ENCODE measurements at regions not wholly inside any gene's neighbourhood (a gene's known extent, or its start where the extent isn't known, plus 50 kb on each side); places are given as distances from the start of the nearest gene placed in this dataset.
A peak's percentile ranks its signal among the peaks of the same experiment; 100 is the strongest.

DNA sequence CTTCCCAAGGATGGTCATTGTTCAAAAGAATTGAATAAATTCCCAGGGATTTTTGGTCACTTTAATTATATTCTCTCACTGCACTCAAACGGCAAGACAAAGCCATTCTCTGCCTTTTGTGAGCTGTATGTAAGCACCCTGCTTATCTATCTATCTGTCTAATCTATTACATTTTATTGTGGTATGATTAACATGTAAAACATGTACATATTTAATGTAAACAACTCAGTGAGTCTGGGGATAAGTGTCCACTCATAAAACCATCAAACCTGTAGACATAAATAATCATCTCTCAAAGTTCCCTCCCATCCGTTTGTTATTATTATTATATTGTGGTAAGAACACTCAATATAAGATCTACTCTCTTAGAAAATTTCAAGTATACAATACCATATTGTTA, 167.1 kb downstream of the CAND1 start:
- intact Hi-C loops (cut with micrococcal nuclease): loop anchor here (2.0 kb wide), 1 partner anchor 79 kb away; no protein-coding TSS in a partner anchor
- Mint-ChIP-seq H3K4me1 (peaks cover 10 to 12% (median 11%) of the 10 kb centered on the region in 4 donors), H3K36me3 (no peaks in the 10 kb centered on the region), H3K27me3 (no peaks in the 10 kb centered on the region), H3K27ac (no peak overlapping the region), H3K4me3 (no peak overlapping the region), H3K9me3 (no peaks in the 10 kb centered on the region)
- ChIA-PET POLR2A (ENCODE audit: partially characterized antibody) (no interaction called here), CTCF (ENCODE audit: partially characterized antibody) (interaction anchor here (0.6 to 1.8 kb wide), 3 partner anchors 15 to 896 kb away, joined by 3 to 11 read pairs (median 3); partner anchors contain the start of gene MDM1)
- no peak overlapping the region for H3K27ac ChIP-seq (ENCODE audit: low read depth, low read length)
- no peak overlapping the region for H3K4me3 ChIP-seq (ENCODE audit: low read length in 2 of 2)
- no peaks in the 10 kb centered on the region for H3K4me1 ChIP-seq (ENCODE audit: insufficient read depth, low read length)
- no peak for DNase-seq
- H3K36me3 ChIP-seq (ENCODE audit: insufficient read depth, low read length): no peaks in the 10 kb centered on the region
- no peaks in the 10 kb centered on the region for H3K9me3 ChIP-seq (ENCODE audit: control insufficient read depth in 1 of 2, low read length in 2 of 2)
- no peaks in the 10 kb centered on the region for H3K27me3 ChIP-seq (ENCODE audit: insufficient read depth, low read length)

DNA sequence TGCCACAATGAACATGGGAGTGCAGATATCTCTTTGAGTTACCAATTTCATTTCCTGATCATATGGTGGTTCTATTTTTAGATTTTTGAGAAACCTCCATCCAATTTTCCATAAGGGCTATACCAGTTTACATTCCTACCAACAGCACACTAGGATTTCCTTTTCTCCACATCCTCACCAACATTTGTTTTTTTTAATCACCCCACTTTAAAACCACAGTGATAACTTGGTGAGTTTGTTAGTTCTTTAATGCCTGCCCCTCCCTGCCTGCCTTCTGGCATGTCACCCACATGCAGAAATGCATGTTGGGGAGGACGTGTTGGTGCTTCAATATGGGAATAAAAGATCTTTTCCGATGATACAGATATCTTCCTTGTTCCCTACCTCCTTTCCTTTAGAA, 167.9 kb downstream of the CAND1 start:
- Mint-ChIP-seq H3K36me3 (no peaks in the 10 kb centered on the region), H3K4me1 (peaks cover 17 to 20% (median 19%) of the 10 kb centered on the region in 4 donors), H3K4me3 (no peak overlapping the region), H3K9me3 (no peaks in the 10 kb centered on the region), H3K27me3 (no peaks in the 10 kb centered on the region), H3K27ac (no peak overlapping the region)
- intact Hi-C loops (cut with micrococcal nuclease): loop anchor here (2.0 kb wide), 1 partner anchor 80 kb away; no protein-coding TSS in a partner anchor
- H3K27me3 ChIP-seq (ENCODE audit: insufficient read depth, low read length): no peaks in the 10 kb centered on the region
- POLR2A ChIA-PET (ENCODE audit: partially characterized antibody): no interaction called here
- H3K4me1 ChIP-seq (ENCODE audit: insufficient read depth, low read length): peaks cover 7% of the 10 kb centered on the region
- CTCF ChIA-PET (ENCODE audit: partially characterized antibody): interaction anchor here (0.9 to 1.8 kb wide), 2 partner anchors 16 to 81 kb away, joined by 3 to 11 read pairs; no protein-coding TSS in a partner anchor
- H3K9me3 ChIP-seq (ENCODE audit: control insufficient read depth in 1 of 2, low read length in 2 of 2): no peaks in the 10 kb centered on the region
- no peaks in the 10 kb centered on the region for H3K36me3 ChIP-seq (ENCODE audit: insufficient read depth, low read length)
- H3K27ac ChIP-seq (ENCODE audit: low read depth, low read length): no peak overlapping the region
- no peak for DNase-seq
- H3K4me3 ChIP-seq (ENCODE audit: low read length in 2 of 2): no peak overlapping the region

DNA sequence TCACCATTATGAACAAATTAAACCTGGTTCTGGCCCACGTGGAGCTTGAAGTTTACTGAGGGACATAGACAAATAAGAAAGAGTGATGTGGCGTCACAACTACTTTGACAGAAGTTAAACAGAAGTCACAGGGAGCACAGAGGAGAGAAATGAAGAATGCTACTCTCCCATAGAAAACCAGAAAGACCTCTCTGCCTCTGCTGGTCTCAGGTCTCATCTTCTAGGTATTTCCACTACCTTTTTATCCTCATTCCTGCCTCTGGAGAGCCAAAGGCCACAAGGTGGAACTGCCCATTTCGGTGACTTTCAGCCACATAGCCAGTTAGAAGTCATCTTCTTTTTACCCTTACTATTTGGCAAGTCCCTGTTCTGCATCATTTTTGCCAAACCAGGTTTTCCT, 170.5 kb downstream of the CAND1 start:
- Mint-ChIP-seq H3K36me3 (no peaks in the 10 kb centered on the region), H3K9me3 (no peaks in the 10 kb centered on the region), H3K4me3 (no peak overlapping the region), H3K27me3 (no peaks in the 10 kb centered on the region), H3K27ac (no peak overlapping the region), H3K4me1 (peaks cover 20 to 34% (median 28%) of the 10 kb centered on the region in 4 donors)
- Histone ChIP-seq H3K27ac (ENCODE audit: low read depth, low read length) (no peak overlapping the region), H3K4me3 (ENCODE audit: low read length in 2 of 2) (no peak overlapping the region), H3K9me3 (ENCODE audit: control insufficient read depth in 1 of 2, low read length in 2 of 2) (no peaks in the 10 kb centered on the region), H3K4me1 (ENCODE audit: insufficient read depth, low read length) (peaks cover 12% of the 10 kb centered on the region), H3K27me3 (ENCODE audit: insufficient read depth, low read length) (no peaks in the 10 kb centered on the region), H3K36me3 (ENCODE audit: insufficient read depth, low read length) (no peaks in the 10 kb centered on the region)
- POLR2A ChIA-PET (ENCODE audit: partially characterized antibody): no interaction called here
- intact Hi-C loops (cut with micrococcal nuclease): loop anchor here (5.0 kb wide), 1 partner anchor 78 kb away; no protein-coding TSS in a partner anchor
- no peak for DNase-seq
- CTCF ChIA-PET (ENCODE audit: partially characterized antibody): interaction anchor here (0.9 to 3.2 kb wide), 7 partner anchors 9 to 503 kb away, joined by 4 to 23 read pairs (median 6); partner anchors contain the start of gene DYRK2

DNA sequence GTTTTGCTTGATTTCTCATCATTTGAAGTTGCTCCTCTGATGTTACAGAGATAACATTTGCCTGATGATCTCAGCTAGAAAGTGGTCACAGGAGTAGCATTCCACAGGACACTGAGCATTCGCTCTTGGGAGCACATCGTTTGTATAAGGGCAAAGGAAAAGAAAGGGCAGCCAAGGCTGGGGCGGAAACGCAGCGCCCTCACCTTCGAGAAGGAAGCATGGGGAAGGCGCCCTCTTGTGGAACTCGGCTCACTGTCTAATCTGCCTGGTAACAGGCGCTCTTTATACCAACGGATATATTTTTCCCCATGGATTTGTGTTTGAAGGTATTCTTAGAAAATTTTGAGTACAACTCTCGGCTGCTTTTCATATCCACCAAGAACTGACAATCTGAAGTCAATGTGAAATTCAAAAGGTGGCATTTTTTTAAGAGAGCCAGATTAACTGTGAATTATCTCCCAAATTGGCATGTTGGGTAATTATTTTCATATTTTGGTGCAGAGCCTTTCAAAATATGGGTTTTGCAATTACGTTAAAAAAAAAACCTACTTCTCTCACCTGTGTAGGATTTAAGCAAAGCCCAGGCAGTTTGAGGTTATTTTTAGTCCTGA, 172.7 kb downstream of the CAND1 start:
- peak; percentile 68 to 79 (median 68) for DNase-seq
- H3K9me3 Mint-ChIP-seq: no peaks in the 10 kb centered on the region
- Histone ChIP-seq H3K4me1 (ENCODE audit: insufficient read depth, low read length) (peaks cover 12% of the 10 kb centered on the region), H3K27ac (ENCODE audit: low read depth, low read length) (no peak overlapping the region), H3K27me3 (ENCODE audit: insufficient read depth, low read length) (no peaks in the 10 kb centered on the region), H3K9me3 (ENCODE audit: control insufficient read depth in 1 of 2, low read length in 2 of 2) (no peaks in the 10 kb centered on the region), H3K36me3 (ENCODE audit: insufficient read depth, low read length) (no peaks in the 10 kb centered on the region), H3K4me3 (ENCODE audit: low read length in 2 of 2) (no peak overlapping the region)
- peak overlapping the region; percentile 43 to 72 (median 68) for H3K4me3 Mint-ChIP-seq
- intact Hi-C loops (cut with micrococcal nuclease): loop anchor here (1.0 to 5.0 kb wide), 6 partner anchors 41 to 501 kb away; no protein-coding TSS in a partner anchor
- H3K27ac Mint-ChIP-seq: peak overlapping the region in 6 of 7 donors; percentile 10 to 86 (median 82)
- ChIA-PET POLR2A (ENCODE audit: partially characterized antibody) (interaction anchor here (0.7 to 3.3 kb wide), 9 partner anchors 9 to 207 kb away, joined by 3 to 20 read pairs (median 6); partner anchors contain the start of gene DYRK2), CTCF (ENCODE audit: partially characterized antibody) (interaction anchor here (0.7 to 3.2 kb wide), 24 partner anchors 9 to 507 kb away, joined by 3 to 23 read pairs (median 5); no protein-coding TSS in a partner anchor)
- no peaks in the 10 kb centered on the region for H3K27me3 Mint-ChIP-seq
- peaks cover 21 to 35% (median 27%) of the 10 kb centered on the region in 4 donors for H3K4me1 Mint-ChIP-seq
- no peaks in the 10 kb centered on the region for H3K36me3 Mint-ChIP-seq

DNA sequence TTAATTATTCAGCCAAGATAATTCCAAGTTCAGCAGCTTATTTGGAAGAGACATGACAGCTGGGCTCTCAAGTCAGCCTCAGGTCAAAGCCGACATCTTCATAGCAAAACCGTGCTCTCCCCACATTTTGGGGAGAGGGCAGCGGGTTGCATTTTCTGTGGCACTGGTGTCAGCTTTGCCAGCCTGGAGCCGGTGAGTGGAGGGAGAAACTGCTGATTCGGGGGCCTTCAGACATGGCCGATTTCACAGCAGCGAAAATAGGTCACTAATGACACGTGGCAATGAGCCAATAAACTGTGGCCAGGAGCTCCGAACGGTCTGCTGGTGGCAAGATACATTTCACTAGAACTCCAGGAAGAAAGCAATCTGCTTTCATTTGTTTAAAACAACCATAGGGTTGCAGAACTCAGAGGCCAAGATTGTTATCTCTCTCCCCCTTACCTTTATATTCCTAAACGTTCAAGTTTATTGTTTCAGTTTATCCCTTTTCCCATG, 173.2 kb downstream of the CAND1 start:
- Histone ChIP-seq H3K36me3 (ENCODE audit: insufficient read depth, low read length) (no peaks in the 10 kb centered on the region), H3K27ac (ENCODE audit: low read depth, low read length) (no peak overlapping the region), H3K4me1 (ENCODE audit: insufficient read depth, low read length) (peaks cover 12% of the 10 kb centered on the region), H3K4me3 (ENCODE audit: low read length in 2 of 2) (no peak overlapping the region), H3K27me3 (ENCODE audit: insufficient read depth, low read length) (no peaks in the 10 kb centered on the region), H3K9me3 (ENCODE audit: control insufficient read depth in 1 of 2, low read length in 2 of 2) (no peaks in the 10 kb centered on the region)
- Mint-ChIP-seq H3K4me3 (peak overlapping the region in 1 of 8 donors; percentile 10), H3K27me3 (no peaks in the 10 kb centered on the region), H3K4me1 (peaks cover 17 to 32% (median 23%) of the 10 kb centered on the region in 4 donors), H3K9me3 (no peaks in the 10 kb centered on the region), H3K27ac (no peak overlapping the region), H3K36me3 (no peaks in the 10 kb centered on the region)
- DNase-seq: no peak
- POLR2A ChIA-PET (ENCODE audit: partially characterized antibody): interaction anchor here (0.8 to 3.3 kb wide), 7 partner anchors 9 to 207 kb away, joined by 3 to 20 read pairs (median 6); partner anchors contain the start of gene DYRK2
- intact Hi-C loops (cut with micrococcal nuclease): loop anchor here (1.0 to 5.0 kb wide), 2 partner anchors 41 to 75 kb away; no protein-coding TSS in a partner anchor
- CTCF ChIA-PET (ENCODE audit: partially characterized antibody): interaction anchor here (1.0 to 3.2 kb wide), 10 partner anchors 9 to 209 kb away, joined by 3 to 23 read pairs (median 7); no protein-coding TSS in a partner anchor

DNA sequence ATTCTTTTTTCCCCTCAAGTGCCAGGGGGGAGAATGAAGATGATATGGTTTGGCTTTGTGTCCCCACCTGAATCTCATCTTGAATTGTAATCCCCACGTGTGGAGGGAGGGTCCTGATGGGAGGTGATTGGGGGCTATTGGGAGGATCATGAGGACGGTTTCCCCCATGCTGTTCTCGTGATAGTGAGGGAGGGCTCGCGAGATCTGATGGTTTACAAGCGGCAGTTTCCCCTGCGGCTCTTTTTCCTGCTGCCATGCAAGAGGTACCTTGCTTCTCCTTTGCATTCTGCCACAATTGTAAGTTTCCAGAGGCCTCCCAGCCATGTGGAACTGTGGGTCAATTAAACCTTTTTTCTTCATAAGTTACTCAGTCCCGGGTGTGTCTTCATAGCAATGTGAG, 173.7 kb downstream of the CAND1 start:
- no peak for DNase-seq
- no peak overlapping the region for H3K27ac Mint-ChIP-seq
- H3K9me3 ChIP-seq (ENCODE audit: control insufficient read depth in 1 of 2, low read length in 2 of 2): no peaks in the 10 kb centered on the region
- intact Hi-C loops (cut with micrococcal nuclease): loop anchor here (1.0 to 5.0 kb wide), 2 partner anchors 40 to 74 kb away; no protein-coding TSS in a partner anchor
- POLR2A ChIA-PET (ENCODE audit: partially characterized antibody): interaction anchor here (0.8 to 3.3 kb wide), 3 partner anchors 8 to 206 kb away, joined by 3 to 20 read pairs (median 13); partner anchors contain the start of gene DYRK2
- no peaks in the 10 kb centered on the region for H3K36me3 Mint-ChIP-seq
- H3K27me3 Mint-ChIP-seq: peaks cover 0 to 1% of the 10 kb centered on the region in 2 donors
- CTCF ChIA-PET (ENCODE audit: partially characterized antibody): interaction anchor here (1.0 to 3.2 kb wide), 7 partner anchors 8 to 208 kb away, joined by 3 to 23 read pairs (median 9); no protein-coding TSS in a partner anchor
- peaks cover 18 to 34% (median 25%) of the 10 kb centered on the region in 4 donors for H3K4me1 Mint-ChIP-seq
- no peak overlapping the region for H3K4me3 ChIP-seq (ENCODE audit: low read length in 2 of 2)
- no peaks in the 10 kb centered on the region for H3K27me3 ChIP-seq (ENCODE audit: insufficient read depth, low read length)
- no peak overlapping the region for H3K27ac ChIP-seq (ENCODE audit: low read depth, low read length)
- peaks cover 12% of the 10 kb centered on the region for H3K4me1 ChIP-seq (ENCODE audit: insufficient read depth, low read length)
- no peaks in the 10 kb centered on the region for H3K9me3 Mint-ChIP-seq
- H3K36me3 ChIP-seq (ENCODE audit: insufficient read depth, low read length): no peaks in the 10 kb centered on the region
- peak overlapping the region in 2 of 8 donors; percentile 10 to 24 for H3K4me3 Mint-ChIP-seq

DNA sequence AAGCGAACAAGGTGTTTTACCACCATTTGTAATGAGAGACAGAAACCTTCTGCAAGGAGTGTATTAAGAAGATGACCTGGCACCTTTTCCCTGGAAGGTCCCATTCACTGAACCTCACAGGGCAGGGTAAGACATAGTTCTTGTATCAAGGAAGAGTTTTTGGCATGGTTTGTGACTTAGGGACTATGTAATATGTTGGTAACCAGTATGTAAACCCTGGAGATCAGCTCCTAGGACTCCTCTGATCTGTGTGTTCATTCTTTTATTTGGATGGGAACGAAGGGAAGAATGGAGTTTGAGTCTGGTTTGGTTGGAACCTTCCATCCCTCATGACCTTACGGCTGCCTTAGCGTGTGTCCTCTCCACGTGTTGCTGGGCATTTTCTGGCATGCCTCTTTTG, 175.4 kb downstream of the CAND1 start:
- Histone ChIP-seq H3K36me3 (ENCODE audit: insufficient read depth, low read length) (no peaks in the 10 kb centered on the region), H3K9me3 (ENCODE audit: control insufficient read depth in 1 of 2, low read length in 2 of 2) (no peaks in the 10 kb centered on the region), H3K27ac (ENCODE audit: low read depth, low read length) (no peak overlapping the region), H3K4me1 (ENCODE audit: insufficient read depth, low read length) (peaks cover 25% of the 10 kb centered on the region), H3K27me3 (ENCODE audit: insufficient read depth, low read length) (no peaks in the 10 kb centered on the region), H3K4me3 (ENCODE audit: low read length in 2 of 2) (no peak overlapping the region)
- no peak for DNase-seq
- Mint-ChIP-seq H3K4me1 (peaks cover 29 to 47% (median 37%) of the 10 kb centered on the region in 4 donors), H3K36me3 (no peaks in the 10 kb centered on the region), H3K27ac (no peak overlapping the region), H3K27me3 (peaks cover 0 to 1% of the 10 kb centered on the region in 2 donors), H3K9me3 (no peaks in the 10 kb centered on the region), H3K4me3 (no peak overlapping the region)
- POLR2A ChIA-PET (ENCODE audit: partially characterized antibody): interaction anchor here (1.5 to 1.7 kb wide), 2 partner anchors 39 to 71 kb away, joined by 5 to 7 read pairs; no protein-coding TSS in a partner anchor
- CTCF ChIA-PET (ENCODE audit: partially characterized antibody): interaction anchor here (0.8 to 1.7 kb wide), 6 partner anchors 10 to 186 kb away, joined by 3 to 5 read pairs (median 4); no protein-coding TSS in a partner anchor
- intact Hi-C loops (cut with micrococcal nuclease): loop anchor here (5.0 kb wide), 1 partner anchor 73 kb away; no protein-coding TSS in a partner anchor
